ENCODE measurements at regions not wholly inside any gene's neighbourhood (a gene's known extent, or its start where the extent isn't known, plus 50 kb on each side); places are given as distances from the start of the nearest gene placed in this dataset.
"Not testable (repeated sequence)": the region's sequence is repeated elsewhere in the genome, so short reads cannot be mapped to it uniquely, and the experiment has no call there.

DNA sequence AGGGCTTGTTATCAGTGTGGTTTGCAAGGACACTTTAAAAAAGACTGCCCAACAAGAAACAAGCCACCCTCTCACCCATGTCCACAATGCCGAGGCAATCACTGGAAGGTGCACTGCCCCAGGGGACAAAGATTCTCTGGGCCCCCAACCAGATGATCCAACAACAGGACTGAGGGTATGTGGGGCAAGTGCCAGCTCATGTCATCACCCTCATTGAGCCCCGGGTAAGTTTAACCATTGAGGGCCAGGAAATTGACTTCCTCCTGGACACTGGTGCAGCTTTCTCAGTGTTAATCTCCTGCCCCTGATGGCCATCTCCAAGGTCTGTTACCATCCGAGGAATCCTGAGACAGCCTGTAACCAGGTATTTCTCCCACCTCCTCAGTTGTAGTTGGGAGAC lies 373.0 kb upstream of the SFSWAP start:
- H3K9ac ChIP-seq (ENCODE audit: low read length); H3K27ac ChIP-seq (ENCODE audit: low read length); H3K36me3 ChIP-seq (ENCODE audit: insufficient read depth, low read length); H3K9me2 ChIP-seq (ENCODE audit: insufficient read depth, low read length); H4K20me1 ChIP-seq (ENCODE audit: insufficient read depth); H3K9me3 ChIP-seq (ENCODE audit: low read length); H3K4me2 ChIP-seq (ENCODE audit: low read length); H3K4me3 ChIP-seq (ENCODE audit: low read length); H3F3A ChIP-seq (ENCODE audit: insufficient read depth, low read length, poor library complexity, severe bottlenecking); H2AFZ ChIP-seq (ENCODE audit: low read depth, low read length); H3K79me2 ChIP-seq (replicated peaks; ENCODE audit: insufficient read depth, low read length); H3K27me3 ChIP-seq (ENCODE audit: insufficient read depth, low read depth, low read length): not testable (repeated sequence)

DNA sequence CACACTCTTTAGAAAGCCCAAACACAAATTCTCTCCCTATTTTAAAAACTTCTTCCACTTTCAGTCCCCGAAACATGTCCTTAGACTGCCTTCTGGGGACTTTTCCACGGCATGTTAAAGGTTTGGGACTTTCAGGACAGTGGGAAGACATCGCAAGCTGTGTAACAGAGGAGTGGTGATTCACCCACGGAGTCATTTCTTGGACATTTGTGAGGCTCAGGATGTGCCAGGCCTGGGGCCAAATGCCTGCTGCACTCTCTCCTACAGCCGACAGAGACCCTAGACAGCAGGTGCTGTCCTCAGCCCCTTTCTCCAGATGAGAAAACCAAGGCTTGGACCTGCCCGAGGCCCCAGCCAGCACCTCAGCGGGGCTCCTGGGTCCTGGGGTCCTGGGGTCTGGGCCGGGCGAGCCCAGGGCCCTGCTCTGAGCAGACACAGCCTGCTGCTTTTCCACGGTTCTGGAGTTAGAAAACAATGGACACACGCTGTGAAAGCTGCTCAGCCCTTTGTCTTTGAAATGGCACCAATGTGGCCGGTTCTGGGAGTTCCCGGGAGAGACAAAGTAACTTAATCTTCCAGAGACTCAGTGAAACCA lies 370.2 kb upstream of the SFSWAP start:
- TF ChIP-seq SMC3 (conservative IDR thresholded peaks at IDR 0.05; ENCODE audit: poor library complexity): no peak
- no peak for TF ChIP-seq TAF1 (IDR thresholded peaks at IDR 0.05; ENCODE audit: low read depth)
- TF ChIP-seq RAD21 (conservative IDR thresholded peaks at IDR 0.05): no peak
- no peak for TF ChIP-seq EZH2 (IDR thresholded peaks at IDR 0.05; ENCODE audit: borderline replicate concordance, insufficient read depth, low read length, poor library complexity, severe bottlenecking)
- no peak for TF ChIP-seq EP300 (conservative IDR thresholded peaks at IDR 0.05; ENCODE audit: poor library complexity, severe bottlenecking)
- no peak for TF ChIP-seq MXI1 (conservative IDR thresholded peaks at IDR 0.05; ENCODE audit: poor library complexity, severe bottlenecking)
- TF ChIP-seq POLR2AphosphoS5 (IDR thresholded peaks at IDR 0.05): no peak
- TF ChIP-seq, protein P1, sequence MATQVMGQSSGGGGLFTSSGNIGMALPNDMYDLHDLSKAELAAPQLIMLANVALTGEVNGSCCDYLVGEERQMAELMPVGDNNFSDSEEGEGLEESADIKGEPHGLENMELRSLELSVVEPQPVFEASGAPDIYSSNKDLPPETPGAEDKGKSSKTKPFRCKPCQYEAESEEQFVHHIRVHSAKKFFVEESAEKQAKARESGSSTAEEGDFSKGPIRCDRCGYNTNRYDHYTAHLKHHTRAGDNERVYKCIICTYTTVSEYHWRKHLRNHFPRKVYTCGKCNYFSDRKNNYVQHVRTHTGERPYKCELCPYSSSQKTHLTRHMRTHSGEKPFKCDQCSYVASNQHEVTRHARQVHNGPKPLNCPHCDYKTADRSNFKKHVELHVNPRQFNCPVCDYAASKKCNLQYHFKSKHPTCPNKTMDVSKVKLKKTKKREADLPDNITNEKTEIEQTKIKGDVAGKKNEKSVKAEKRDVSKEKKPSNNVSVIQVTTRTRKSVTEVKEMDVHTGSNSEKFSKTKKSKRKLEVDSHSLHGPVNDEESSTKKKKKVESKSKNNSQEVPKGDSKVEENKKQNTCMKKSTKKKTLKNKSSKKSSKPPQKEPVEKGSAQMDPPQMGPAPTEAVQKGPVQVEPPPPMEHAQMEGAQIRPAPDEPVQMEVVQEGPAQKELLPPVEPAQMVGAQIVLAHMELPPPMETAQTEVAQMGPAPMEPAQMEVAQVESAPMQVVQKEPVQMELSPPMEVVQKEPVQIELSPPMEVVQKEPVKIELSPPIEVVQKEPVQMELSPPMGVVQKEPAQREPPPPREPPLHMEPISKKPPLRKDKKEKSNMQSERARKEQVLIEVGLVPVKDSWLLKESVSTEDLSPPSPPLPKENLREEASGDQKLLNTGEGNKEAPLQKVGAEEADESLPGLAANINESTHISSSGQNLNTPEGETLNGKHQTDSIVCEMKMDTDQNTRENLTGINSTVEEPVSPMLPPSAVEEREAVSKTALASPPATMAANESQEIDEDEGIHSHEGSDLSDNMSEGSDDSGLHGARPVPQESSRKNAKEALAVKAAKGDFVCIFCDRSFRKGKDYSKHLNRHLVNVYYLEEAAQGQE (IDR thresholded peaks at IDR 0.05; ENCODE audit: borderline replicate concordance): no peak
- TF ChIP-seq, protein P2, sequence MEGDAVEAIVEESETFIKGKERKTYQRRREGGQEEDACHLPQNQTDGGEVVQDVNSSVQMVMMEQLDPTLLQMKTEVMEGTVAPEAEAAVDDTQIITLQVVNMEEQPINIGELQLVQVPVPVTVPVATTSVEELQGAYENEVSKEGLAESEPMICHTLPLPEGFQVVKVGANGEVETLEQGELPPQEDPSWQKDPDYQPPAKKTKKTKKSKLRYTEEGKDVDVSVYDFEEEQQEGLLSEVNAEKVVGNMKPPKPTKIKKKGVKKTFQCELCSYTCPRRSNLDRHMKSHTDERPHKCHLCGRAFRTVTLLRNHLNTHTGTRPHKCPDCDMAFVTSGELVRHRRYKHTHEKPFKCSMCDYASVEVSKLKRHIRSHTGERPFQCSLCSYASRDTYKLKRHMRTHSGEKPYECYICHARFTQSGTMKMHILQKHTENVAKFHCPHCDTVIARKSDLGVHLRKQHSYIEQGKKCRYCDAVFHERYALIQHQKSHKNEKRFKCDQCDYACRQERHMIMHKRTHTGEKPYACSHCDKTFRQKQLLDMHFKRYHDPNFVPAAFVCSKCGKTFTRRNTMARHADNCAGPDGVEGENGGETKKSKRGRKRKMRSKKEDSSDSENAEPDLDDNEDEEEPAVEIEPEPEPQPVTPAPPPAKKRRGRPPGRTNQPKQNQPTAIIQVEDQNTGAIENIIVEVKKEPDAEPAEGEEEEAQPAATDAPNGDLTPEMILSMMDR (IDR thresholded peaks at IDR 0.05; ENCODE audit: poor library complexity, severe bottlenecking): no peak
- Histone ChIP-seq H3K4me3 (ENCODE audit: low read length) (no peak overlapping the region), H3K9me3 (ENCODE audit: low read length) (no peaks in the 10 kb centered on the region), H3K9ac (ENCODE audit: low read length) (no peak overlapping the region), H4K20me1 (ENCODE audit: insufficient read depth) (no peaks in the 10 kb centered on the region), H3K79me2 (replicated peaks; ENCODE audit: insufficient read depth, low read length) (no peaks in the 10 kb centered on the region), H3K27me3 (ENCODE audit: insufficient read depth, low read depth, low read length) (no peaks in the 10 kb centered on the region), H3K9me2 (ENCODE audit: insufficient read depth, low read length) (no peaks in the 10 kb centered on the region), H3F3A (ENCODE audit: insufficient read depth, low read length, poor library complexity, severe bottlenecking) (no peaks in the 10 kb centered on the region), H3K36me3 (ENCODE audit: insufficient read depth, low read length) (no peaks in the 10 kb centered on the region), H2AFZ (ENCODE audit: low read depth, low read length) (no peak overlapping the region), H3K27ac (ENCODE audit: low read length) (no peak overlapping the region), H3K4me2 (ENCODE audit: low read length) (no peak overlapping the region)

DNA sequence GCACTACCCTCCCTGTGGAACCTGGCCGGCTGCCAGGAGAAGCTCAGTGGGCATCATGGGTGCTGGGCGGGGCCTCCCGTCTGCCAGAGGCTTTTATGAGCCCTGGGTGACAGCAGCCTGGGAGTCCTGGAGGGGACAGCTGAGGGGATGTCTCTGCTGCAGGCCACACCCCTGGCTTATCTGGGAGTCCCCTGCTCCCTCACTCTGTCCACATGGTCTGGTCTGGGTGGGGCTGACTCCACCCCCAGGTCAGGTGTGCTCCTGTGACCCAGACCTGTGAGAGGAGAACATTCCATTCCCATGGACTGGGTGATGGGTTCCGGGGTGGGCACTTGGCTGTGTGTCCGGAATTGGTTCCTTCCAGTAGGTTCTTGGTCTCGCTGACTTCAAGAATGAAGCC lies 369.3 kb upstream of the SFSWAP start:
- not testable (repeated sequence) for H3K9me3 ChIP-seq (ENCODE audit: low read length); H3K9ac ChIP-seq (ENCODE audit: low read length); H3K4me2 ChIP-seq (ENCODE audit: low read length); H3K27ac ChIP-seq (ENCODE audit: low read length); H3F3A ChIP-seq (ENCODE audit: insufficient read depth, low read length, poor library complexity, severe bottlenecking); H3K36me3 ChIP-seq (ENCODE audit: insufficient read depth, low read length); H3K4me3 ChIP-seq (ENCODE audit: low read length); H3K79me2 ChIP-seq (replicated peaks; ENCODE audit: insufficient read depth, low read length); H2AFZ ChIP-seq (ENCODE audit: low read depth, low read length); H3K9me2 ChIP-seq (ENCODE audit: insufficient read depth, low read length); H4K20me1 ChIP-seq (ENCODE audit: insufficient read depth); H3K27me3 ChIP-seq (ENCODE audit: insufficient read depth, low read depth, low read length)

DNA sequence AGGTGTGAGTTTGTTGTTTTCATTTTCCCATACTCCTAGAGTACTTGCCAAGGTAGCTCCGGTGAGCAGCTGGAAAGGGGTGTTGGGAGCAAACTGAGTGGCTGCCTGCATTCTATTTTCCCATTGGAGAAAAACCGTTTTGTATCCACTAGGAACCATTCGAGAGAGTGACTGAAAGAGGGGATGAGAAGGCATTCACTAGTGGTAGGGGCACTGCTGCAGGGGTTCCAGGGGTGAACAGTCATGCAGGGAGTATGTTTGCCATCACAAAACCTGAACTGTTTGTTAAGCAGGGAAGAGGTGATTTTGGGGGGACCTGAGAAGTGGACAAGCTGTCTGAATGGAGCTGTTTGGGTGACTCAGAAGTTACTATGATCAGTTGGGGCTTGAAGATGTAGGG lies 367.5 kb upstream of the SFSWAP start:
- H4K20me1 ChIP-seq (ENCODE audit: insufficient read depth); H3F3A ChIP-seq (ENCODE audit: insufficient read depth, low read length, poor library complexity, severe bottlenecking); H3K9me3 ChIP-seq (ENCODE audit: low read length); H3K79me2 ChIP-seq (replicated peaks; ENCODE audit: insufficient read depth, low read length); H3K9me2 ChIP-seq (ENCODE audit: insufficient read depth, low read length); H3K4me2 ChIP-seq (ENCODE audit: low read length); H3K36me3 ChIP-seq (ENCODE audit: insufficient read depth, low read length); H3K9ac ChIP-seq (ENCODE audit: low read length); H2AFZ ChIP-seq (ENCODE audit: low read depth, low read length); H3K27ac ChIP-seq (ENCODE audit: low read length); H3K27me3 ChIP-seq (ENCODE audit: insufficient read depth, low read depth, low read length); H3K4me3 ChIP-seq (ENCODE audit: low read length): not testable (repeated sequence)

DNA sequence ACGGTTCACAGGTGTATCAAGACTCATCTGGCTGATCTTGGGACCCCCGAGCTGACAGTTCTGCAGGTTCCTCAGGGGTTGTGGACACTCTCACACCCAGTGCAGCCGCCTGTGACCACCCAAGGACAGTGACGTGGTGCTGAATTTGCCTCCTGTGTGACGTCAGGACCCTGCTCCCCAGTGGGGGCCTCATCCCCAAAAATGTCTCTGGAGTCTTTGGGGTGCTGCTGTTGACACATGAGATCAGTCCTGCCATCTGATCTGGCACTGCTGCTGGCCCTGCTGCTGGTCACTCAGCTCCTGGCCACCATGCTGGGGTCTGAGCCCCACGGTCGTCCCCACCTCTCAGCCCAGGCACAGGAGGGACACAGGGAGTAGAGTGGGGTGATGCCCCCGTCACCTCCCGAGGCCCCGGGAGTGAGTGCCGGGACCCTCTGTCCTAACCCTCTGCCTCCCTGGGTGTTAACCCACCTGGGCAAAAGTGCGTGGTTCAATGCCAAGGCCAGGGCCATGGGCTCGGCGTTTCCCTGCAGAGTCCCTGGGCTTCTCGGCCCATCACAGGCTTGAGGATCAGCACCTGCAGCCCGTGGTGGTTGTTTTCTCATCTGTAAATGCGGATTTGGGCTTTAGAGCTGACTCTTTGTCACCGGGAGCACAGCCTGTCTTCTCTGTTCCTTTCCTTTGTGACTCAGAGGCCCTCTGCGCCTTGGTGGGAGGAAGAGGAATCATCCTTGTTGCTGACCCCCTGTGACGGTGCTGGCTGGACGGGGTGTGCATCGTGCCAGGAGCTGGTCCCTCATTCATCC lies 366.0 kb upstream of the SFSWAP start:
- not testable (repeated sequence) for H3K36me3 ChIP-seq (ENCODE audit: insufficient read depth, low read length); H3K9me2 ChIP-seq (ENCODE audit: insufficient read depth, low read length); H3K9ac ChIP-seq (ENCODE audit: low read length); H3K9me3 ChIP-seq (ENCODE audit: low read length); H3K79me2 ChIP-seq (replicated peaks; ENCODE audit: insufficient read depth, low read length); H2AFZ ChIP-seq (ENCODE audit: low read depth, low read length); H3F3A ChIP-seq (ENCODE audit: insufficient read depth, low read length, poor library complexity, severe bottlenecking); H3K27me3 ChIP-seq (ENCODE audit: insufficient read depth, low read depth, low read length); H3K4me3 ChIP-seq (ENCODE audit: low read length); H4K20me1 ChIP-seq (ENCODE audit: insufficient read depth); H3K4me2 ChIP-seq (ENCODE audit: low read length); H3K27ac ChIP-seq (ENCODE audit: low read length)

All from neural cell (in vitro differentiated cells).